ENCODE measurements at regions not wholly inside any gene's neighbourhood (a gene's known extent, or its start where the extent isn't known, plus 50 kb on each side); places are given as distances from the start of the nearest gene placed in this dataset.

GRCh38 chr2:105183555-105184323 is 57.8 kb upstream of the GPR45 start:
- no peak for DNase-seq (ENCODE audit: extremely low read depth, low read depth)
- TF ChIP-seq CTCF (IDR thresholded peaks at IDR 0.05; ENCODE audit: low read depth, low read length, missing control alignments), result no peak
- H3K4me3 ChIP-seq (replicated peaks; ENCODE audit: low read depth, low read length), result no peak overlapping the region

- TF ChIP-seq CTCF (IDR thresholded peaks at IDR 0.05; ENCODE audit: low read depth, low read length, missing control alignments), result no peak
- DNase-seq (ENCODE audit: extremely low read depth, low read depth), result no peak
- no peak overlapping the region for H3K4me3 ChIP-seq (replicated peaks; ENCODE audit: low read depth, low read length)
Measured at GRCh38 chr2:105184420-105184819, 57.1 kb upstream of the GPR45 start.

GRCh38 chr2:105186967-105187498 is 54.5 kb upstream of the GPR45 start:
- no peak overlapping the region for H3K4me3 ChIP-seq (replicated peaks; ENCODE audit: low read depth, low read length)
- no peak for DNase-seq (ENCODE audit: extremely low read depth, low read depth)
- no peak for TF ChIP-seq CTCF (IDR thresholded peaks at IDR 0.05; ENCODE audit: low read depth, low read length, missing control alignments)

- DNase-seq (ENCODE audit: extremely low read depth, low read depth), result no peak
- no peak for TF ChIP-seq CTCF (IDR thresholded peaks at IDR 0.05; ENCODE audit: low read depth, low read length, missing control alignments)
- H3K4me3 ChIP-seq (replicated peaks; ENCODE audit: low read depth, low read length), result no peak overlapping the region
Measured at GRCh38 chr2:105187531-105187930, 54.0 kb upstream of the GPR45 start.

GRCh38 chr2:105188343-105188742 is 53.2 kb upstream of the GPR45 start:
- TF ChIP-seq CTCF (IDR thresholded peaks at IDR 0.05; ENCODE audit: low read depth, low read length, missing control alignments), result no peak
- H3K4me3 ChIP-seq (replicated peaks; ENCODE audit: low read depth, low read length), result no peak overlapping the region
- DNase-seq (ENCODE audit: extremely low read depth, low read depth), result no peak

Measured in HFF-Myc (cell line).